Endodermal cell (in vitro differentiated cells): ENCODE measurements at regions not wholly inside any gene's neighbourhood (a gene's known extent, or its start where the extent isn't known, plus 50 kb on each side); places are given as distances from the start of the nearest gene placed in this dataset.

Source experiments
- DNase-seq: peaks from one replicate; pipeline ENCODE4 v3.0.0-alpha.2; 2017
- H3K27ac ChIP-seq: 2 replicates; pipeline ENCODE4 v1.5.1; 2013; ENCODE audit warnings: mild to moderate bottlenecking, low read depth, low read length, moderate library complexity
- H3K27me3 ChIP-seq: 2 replicates; pipeline ENCODE4 v1.6.1; 2013; ENCODE audit warnings: mild to moderate bottlenecking, low read length, moderate library complexity; ENCODE audit not compliant: insufficient read depth, control insufficient read depth, poor library complexity, severe bottlenecking
- H3K36me3 ChIP-seq: 2 replicates; pipeline ENCODE4 v1.7.0; 2013; ENCODE audit warnings: mild to moderate bottlenecking, low read length, moderate library complexity; ENCODE audit not compliant: control insufficient read depth, insufficient read depth
- H3K4me1 ChIP-seq: one replicate; pipeline ENCODE4 v1.7.0; 2013; ENCODE audit warnings: low read length; ENCODE audit not compliant: control insufficient read depth, insufficient read depth
- H3K4me3 ChIP-seq: 2 replicates; pipeline ENCODE4 v1.5.1; 2013; ENCODE audit warnings: mild to moderate bottlenecking, low read length, moderate library complexity
- H3K9ac ChIP-seq: 2 replicates; pipeline ENCODE4 v1.6.1; 2013; ENCODE audit warnings: mild to moderate bottlenecking, low read length, moderate library complexity; ENCODE audit not compliant: poor library complexity, severe bottlenecking; ENCODE audit errors: extremely low read depth
- H3K9me3 ChIP-seq: 2 replicates; pipeline ENCODE4 v1.6.1; 2013; ENCODE audit warnings: mild to moderate bottlenecking, low read length, moderate library complexity; ENCODE audit not compliant: control insufficient read depth
- H3K27ac Mint-ChIP-seq: 2 replicates; pipeline ENCODE4 v1.8.0; 2020; ENCODE audit warnings: mixed read lengths
- H3K27me3 Mint-ChIP-seq: 2 replicates; pipeline ENCODE4 v1.8.0; 2021; ENCODE audit warnings: mild to moderate bottlenecking, mixed read lengths; ENCODE audit not compliant: insufficient read depth
- H3K36me3 Mint-ChIP-seq: 2 replicates; pipeline ENCODE4 v1.8.0; 2020; ENCODE audit warnings: low read depth, mixed read lengths
- H3K4me1 Mint-ChIP-seq: 2 replicates; pipeline ENCODE4 v1.8.0; 2020; ENCODE audit warnings: mixed read lengths
- H3K4me3 Mint-ChIP-seq: 2 replicates; pipeline ENCODE4 v1.8.0; 2020; ENCODE audit warnings: mild to moderate bottlenecking, moderate library complexity, mixed read lengths
- H3K9me3 Mint-ChIP-seq: 2 replicates; pipeline ENCODE4 v1.8.0; 2020; ENCODE audit warnings: mild to moderate bottlenecking, mixed read lengths
- CTCF ChIP-seq: fragments of 200-600 bp; sonication (generic); conservative IDR thresholded peaks from 2 replicates; pipeline ENCODE4 v1.5.0; 2021; ENCODE audit warnings: antibody characterized with exemption, mild to moderate bottlenecking
- WGBS, 2 experiments: methylation state at CpG; one replicate each; pipeline versions ENCODE4 v1.1.5 to v1.1.7; 2013; ENCODE audit warnings: missing lambda C conversion rate in 2 of 2, mixed read lengths in 1 of 2; ENCODE audit not compliant: insufficient coverage in 1 of 2, insufficient read length in 1 of 2; 5-methylcytosine and 5-hydroxymethylcytosine counted together

GRCh38 chr2:129862668-129863067 lies 116.8 kb upstream of the RAB6C start:
- Histone ChIP-seq H3K9ac (no peak overlapping the region), H3K4me3 (no peak overlapping the region), H3K27me3 (no peaks in the 10 kb centered on the region), H3K36me3 (no peaks in the 10 kb centered on the region), H3K9me3 (no peaks in the 10 kb centered on the region), H3K27ac (no peak overlapping the region), H3K4me1 (no peaks in the 10 kb centered on the region)
- Mint-ChIP-seq H3K27ac (no peak overlapping the region), H3K36me3 (no peaks in the 10 kb centered on the region), H3K4me3 (no peak overlapping the region), H3K9me3 (no peaks in the 10 kb centered on the region), H3K4me1 (peaks cover 4% of the 10 kb centered on the region), H3K27me3 (no peaks in the 10 kb centered on the region)
- DNase-seq, result no peak
- 89 to 97% methylated on average over 3 to 8 of the region's 8 CpGs for WGBS, 2 experiments
- no peak for TF ChIP-seq CTCF

- Mint-ChIP-seq H3K4me1 (peaks cover 4% of the 10 kb centered on the region), H3K27ac (no peak overlapping the region), H3K36me3 (no peaks in the 10 kb centered on the region), H3K27me3 (no peaks in the 10 kb centered on the region), H3K4me3 (no peak overlapping the region), H3K9me3 (no peaks in the 10 kb centered on the region)
- H3K36me3 ChIP-seq, result no peaks in the 10 kb centered on the region
- no peak overlapping the region for H3K27ac ChIP-seq
- TF ChIP-seq CTCF, result no peak
- no peaks in the 10 kb centered on the region for H3K4me1 ChIP-seq
- no peak overlapping the region for H3K4me3 ChIP-seq
- peak; percentile 32 for DNase-seq
- WGBS, 2 experiments, result 89 to 96% methylated on average over 3 of the region's 3 CpGs
- no peak overlapping the region for H3K9ac ChIP-seq
- H3K9me3 ChIP-seq, result no peaks in the 10 kb centered on the region
- H3K27me3 ChIP-seq, result no peaks in the 10 kb centered on the region
Observed at GRCh38 chr2:129863350-129863749, 116.1 kb upstream of the RAB6C start.

GRCh38 chr2:129864719-129865118 lies 114.7 kb upstream of the RAB6C start:
- peaks cover 4% of the 10 kb centered on the region for H3K4me1 Mint-ChIP-seq
- H3K27me3 Mint-ChIP-seq, result no peaks in the 10 kb centered on the region
- no peak overlapping the region for H3K27ac Mint-ChIP-seq
- 80 to 95% methylated on average over 1 of the region's 1 CpG for WGBS, 2 experiments
- Histone ChIP-seq H3K9me3 (no peaks in the 10 kb centered on the region), H3K27ac (no peak overlapping the region), H3K9ac (no peak overlapping the region), H3K4me1 (peaks cover 3% of the 10 kb centered on the region), H3K4me3 (no peak overlapping the region), H3K27me3 (no peaks in the 10 kb centered on the region), H3K36me3 (no peaks in the 10 kb centered on the region)
- no peak overlapping the region for H3K4me3 Mint-ChIP-seq
- no peaks in the 10 kb centered on the region for H3K36me3 Mint-ChIP-seq
- H3K9me3 Mint-ChIP-seq, result no peaks in the 10 kb centered on the region
- no peak for TF ChIP-seq CTCF
- DNase-seq, result no peak
